Stimulated activated CD8-positive, alpha-beta memory T cell treated with anti-CD3 and anti-CD28 coated beads, Interleukin-15, amount 100 ng/mL, for 48 hours (primary cell): ENCODE measurements at regions not wholly inside any gene's neighbourhood (a gene's known extent, or its start where the extent isn't known, plus 50 kb on each side); places are given as distances from the start of the nearest gene placed in this dataset.

Experiments used
- DNase-seq, 2 donors: peaks; one replicate each; pipeline ENCODE4 v3.0.0-alpha.2; 2020; ENCODE audit warnings: low read depth in 2 of 2

GRCh38 chr12:69096669-69097335 lies 142.6 kb upstream of the CPSF6 start:
- no peak for DNase-seq

- no peak for DNase-seq
Observed at GRCh38 chr12:69097619-69098368, 141.6 kb upstream of the CPSF6 start.

GRCh38 chr12:69099201-69099837 lies 140.1 kb upstream of the CPSF6 start:
- DNase-seq: no peak

- no peak for DNase-seq
Observed at GRCh38 chr12:69101505-69101904, 137.9 kb upstream of the CPSF6 start.

- DNase-seq: no peak
Observed at GRCh38 chr12:69102856-69103255, 136.5 kb upstream of the CPSF6 start.

- no peak for DNase-seq
Observed at GRCh38 chr12:69105101-69105962, 134.0 kb upstream of the CPSF6 start.

- DNase-seq: no peak
Observed at GRCh38 chr12:69106482-69107118, 132.8 kb upstream of the CPSF6 start.

GRCh38 chr12:69107541-69107940 lies 131.8 kb upstream of the CPSF6 start:
- no peak for DNase-seq

- no peak for DNase-seq
Observed at GRCh38 chr12:69108037-69108436, 131.3 kb upstream of the CPSF6 start.

- DNase-seq: no peak
Observed at GRCh38 chr12:69112616-69113015, 126.8 kb upstream of the CPSF6 start.

GRCh38 chr12:69115099-69115498 lies 124.3 kb upstream of the CPSF6 start:
- DNase-seq: no peak

GRCh38 chr12:69115951-69116350 lies 123.4 kb upstream of the CPSF6 start:
- no peak for DNase-seq

- DNase-seq: no peak
Observed at GRCh38 chr12:69117566-69118266, 121.7 kb upstream of the CPSF6 start.

- no peak for DNase-seq
Observed at GRCh38 chr12:69118516-69118915, 120.9 kb upstream of the CPSF6 start.

GRCh38 chr12:69119770-69120169 lies 119.6 kb upstream of the CPSF6 start:
- DNase-seq: no peak

GRCh38 chr12:69120354-69120753 lies 119.0 kb upstream of the CPSF6 start:
- no peak for DNase-seq

- no peak for DNase-seq
Observed at GRCh38 chr12:69123311-69123710, 116.1 kb upstream of the CPSF6 start.

GRCh38 chr12:69123919-69124638 lies 115.3 kb upstream of the CPSF6 start:
- DNase-seq: no peak

GRCh38 chr12:69129017-69129416 lies 110.4 kb upstream of the CPSF6 start:
- no peak for DNase-seq

GRCh38 chr12:69129564-69129963 lies 109.8 kb upstream of the CPSF6 start:
- no peak for DNase-seq
